Vagina (tissue), 2 donors: ENCODE measurements at regions not wholly inside any gene's neighbourhood (a gene's known extent, or its start where the extent isn't known, plus 50 kb on each side); places are given as distances from the start of the nearest gene placed in this dataset.

Experiments used
- CTCF ChIP-seq, 3 experiments: fragments of 450-650 bp in 2 of 3; fragments of 200-600 bp in 1 of 3; sonication (generic) in 1 of 3; IDR thresholded peaks; one replicate each; pipeline ENCODE4 v1.5.1; 2017 to 2019; ENCODE audit warnings: antibody characterized with exemption in 3 of 3, mild to moderate bottlenecking in 2 of 3, moderate library complexity in 2 of 3
- POLR2A ChIP-seq, 2 donors: fragments of 450-650 bp; IDR thresholded peaks; one replicate each; pipeline ENCODE4 v1.6.1; 2017; ENCODE audit warnings: antibody characterized with exemption in 2 of 2, mild to moderate bottlenecking in 2 of 2, moderate library complexity in 2 of 2
- POLR2AphosphoS5 ChIP-seq, 2 donors: sonication (generic); formaldehyde crosslinking; IDR thresholded peaks; one replicate each; pipeline ENCODE4 v1.9.0; 2017; ENCODE audit warnings: antibody characterized with exemption in 2 of 2, mild to moderate bottlenecking in 2 of 2, low read depth in 1 of 2; ENCODE audit not compliant: insufficient read depth in 1 of 2

- TF ChIP-seq POLR2A (IDR thresholded peaks at IDR 0.05) (no peak), CTCF (IDR thresholded peaks at IDR 0.05) (peak in 1 of 3 experiments; percentile 22), POLR2AphosphoS5 (IDR thresholded peaks at IDR 0.05; ENCODE audit: insufficient read depth in 1 of 2, low read depth in 1 of 2) (no peak)
Observed at GRCh38 chr1:60978421-60979357, 103.7 kb upstream of the NFIA start.
